Stimulated activated CD8-positive, alpha-beta memory T cell treated with anti-CD3 and anti-CD28 coated beads, Interleukin-12 subunit alpha, Interleukin-12 subunit beta, amount 100 ng/mL, for 1 hour (primary cell): ENCODE measurements at regions not wholly inside any gene's neighbourhood (a gene's known extent, or its start where the extent isn't known, plus 50 kb on each side); places are given as distances from the start of the nearest gene placed in this dataset.

Experiments used
- DNase-seq: peaks from one replicate; pipeline ENCODE4 v3.0.0-alpha.2; 2020; ENCODE audit warnings: low read depth

DNA sequence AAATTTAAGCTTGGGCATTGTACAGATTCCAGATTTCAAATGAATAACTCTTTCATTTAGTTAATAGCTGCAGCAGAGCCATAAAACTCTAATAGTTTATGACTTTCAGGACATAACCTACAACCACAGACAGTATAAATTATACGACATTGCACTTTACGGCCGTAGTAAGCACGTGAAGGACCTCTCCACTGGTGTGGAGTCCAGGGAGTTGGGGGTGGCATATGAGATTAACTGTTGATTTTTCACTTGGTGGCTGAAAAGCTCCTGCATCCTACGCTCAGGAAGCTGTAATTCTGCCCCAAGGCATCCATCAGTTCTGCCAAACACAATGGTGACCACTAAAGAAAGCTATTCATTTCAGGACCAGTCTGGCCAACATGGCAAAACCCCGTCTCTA lies 376.2 kb downstream of the SOX11 start:
- DNase-seq: no peak

DNA sequence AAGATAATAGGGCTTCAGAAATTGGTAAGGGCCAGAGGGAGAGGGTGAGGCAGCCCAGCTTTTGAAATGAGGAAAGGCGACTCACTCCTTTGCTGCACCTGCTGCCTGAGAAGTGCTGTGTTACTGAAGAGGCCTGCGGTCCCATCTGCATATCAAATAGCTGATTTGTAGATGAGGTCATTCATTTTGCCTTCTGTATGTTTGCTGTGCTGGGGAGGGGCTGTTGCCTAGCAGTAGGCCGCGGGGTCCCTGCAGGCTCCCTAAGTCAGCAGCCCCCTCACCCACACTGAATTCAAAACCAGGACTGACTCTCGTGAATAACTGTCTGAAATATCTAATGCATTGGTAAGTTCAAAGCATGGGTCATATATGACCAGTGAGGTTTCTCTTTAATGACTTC lies 377.2 kb downstream of the SOX11 start:
- DNase-seq: no peak

GRCh38 chr2:6071519-6071918 lies 379.3 kb downstream of the SOX11 start:
- DNase-seq: no peak

DNA sequence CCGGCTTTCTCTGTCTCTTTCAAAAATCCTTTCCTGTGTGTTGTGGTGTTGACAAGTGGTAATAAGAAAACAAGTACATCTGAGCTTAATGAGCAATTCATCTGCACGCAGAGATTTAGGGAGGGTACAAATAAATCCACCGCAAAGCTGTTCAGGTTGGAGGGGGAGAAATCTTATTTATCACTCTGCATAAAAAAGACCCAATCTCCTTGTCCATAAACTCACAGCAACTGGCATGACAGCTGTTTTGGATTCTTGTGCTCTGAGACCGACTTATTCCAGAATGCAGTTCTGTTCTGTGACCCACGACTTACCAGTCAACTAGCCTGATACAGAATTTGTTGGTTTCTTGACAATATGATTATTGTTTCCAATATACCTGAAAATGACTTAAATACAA lies 380.1 kb downstream of the SOX11 start:
- no peak for DNase-seq

DNA sequence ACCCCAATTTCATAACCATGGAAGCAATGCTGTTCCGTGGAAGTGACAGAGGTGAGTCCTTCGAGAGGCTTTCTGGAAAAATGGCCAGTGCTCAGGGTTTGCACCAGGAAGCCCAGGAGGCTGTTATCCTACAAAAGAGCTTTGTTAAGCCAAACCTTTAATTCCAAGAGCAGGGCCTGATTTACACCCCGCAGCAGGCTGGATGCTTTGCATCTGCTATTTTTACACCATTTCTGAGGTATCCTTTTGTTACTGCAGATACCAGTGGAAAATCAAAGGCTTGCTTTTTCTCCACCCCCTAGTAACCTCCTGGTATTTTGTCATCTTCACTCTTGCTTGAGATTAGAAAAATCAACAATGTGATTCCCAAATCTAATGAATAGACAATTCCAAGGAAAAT lies 380.6 kb downstream of the SOX11 start:
- DNase-seq: no peak

- no peak for DNase-seq
Measured at GRCh38 chr2:6073191-6074088, 381.3 kb downstream of the SOX11 start.

DNA sequence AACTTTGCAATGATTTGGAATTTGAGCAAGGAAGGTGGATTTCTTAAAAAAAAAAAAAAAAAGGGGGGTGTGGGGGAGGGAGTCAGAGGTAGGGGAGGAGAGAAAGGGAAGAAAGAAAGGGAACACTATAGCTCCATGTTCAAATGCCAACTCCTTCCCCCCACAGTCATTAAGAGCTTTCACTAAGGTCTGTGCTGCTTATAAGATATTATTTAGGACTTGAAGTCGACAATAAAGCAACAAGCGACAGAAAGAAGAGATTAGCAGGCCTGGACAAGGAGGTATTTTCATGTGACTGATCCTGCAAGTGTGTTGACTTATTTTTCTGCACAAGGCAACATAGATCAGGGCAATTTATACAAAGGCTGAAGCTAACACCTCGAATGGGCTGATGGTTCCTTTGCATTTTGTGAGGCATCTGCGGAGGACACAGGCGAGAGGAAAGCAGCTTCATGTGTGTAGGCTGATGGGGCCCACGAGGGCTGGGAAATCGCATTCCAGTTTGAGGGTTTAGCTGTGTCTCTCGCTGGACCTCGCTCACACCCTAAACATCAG lies 382.0 kb downstream of the SOX11 start:
- no peak for DNase-seq

GRCh38 chr2:6077585-6077984 lies 385.4 kb downstream of the SOX11 start:
- DNase-seq: no peak

- no peak for DNase-seq
Measured at GRCh38 chr2:6078414-6078813, 386.2 kb downstream of the SOX11 start.

GRCh38 chr2:6079405-6079804 lies 387.2 kb downstream of the SOX11 start:
- DNase-seq: no peak

- no peak for DNase-seq
Measured at GRCh38 chr2:6080932-6081753, 389.0 kb downstream of the SOX11 start.

DNA sequence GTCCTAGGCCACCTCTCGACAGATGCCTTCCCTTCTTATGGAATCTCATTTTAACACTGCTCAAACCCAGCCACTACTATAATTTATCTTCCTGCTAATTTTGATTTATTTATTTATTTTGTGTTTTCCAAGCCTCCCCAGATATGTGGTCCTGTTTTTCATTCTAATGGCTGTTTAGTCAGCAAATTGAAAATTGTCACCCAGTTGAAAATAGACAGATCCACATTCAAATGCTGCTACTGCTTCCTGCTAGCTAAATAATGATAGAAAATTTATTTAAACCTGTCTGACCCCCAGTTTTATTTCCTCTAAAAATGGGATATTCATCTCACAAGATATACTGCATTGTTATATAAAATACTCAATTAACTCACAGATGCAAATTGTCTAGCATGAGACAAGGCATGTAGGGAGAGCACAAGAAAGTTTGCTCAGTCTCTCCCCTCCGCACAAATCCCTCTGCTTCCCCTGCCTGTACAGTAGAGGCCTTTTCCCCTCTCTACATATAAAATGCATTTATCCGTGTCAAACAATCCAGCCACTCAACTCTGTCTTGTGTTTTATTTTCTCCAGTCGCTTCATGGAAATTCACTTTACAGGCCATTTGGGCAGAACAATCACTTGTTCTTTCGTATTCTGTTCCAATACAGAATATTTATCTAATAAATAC lies 389.9 kb downstream of the SOX11 start:
- DNase-seq: no peak

GRCh38 chr2:6082625-6083018 lies 390.4 kb downstream of the SOX11 start:
- no peak for DNase-seq

DNA sequence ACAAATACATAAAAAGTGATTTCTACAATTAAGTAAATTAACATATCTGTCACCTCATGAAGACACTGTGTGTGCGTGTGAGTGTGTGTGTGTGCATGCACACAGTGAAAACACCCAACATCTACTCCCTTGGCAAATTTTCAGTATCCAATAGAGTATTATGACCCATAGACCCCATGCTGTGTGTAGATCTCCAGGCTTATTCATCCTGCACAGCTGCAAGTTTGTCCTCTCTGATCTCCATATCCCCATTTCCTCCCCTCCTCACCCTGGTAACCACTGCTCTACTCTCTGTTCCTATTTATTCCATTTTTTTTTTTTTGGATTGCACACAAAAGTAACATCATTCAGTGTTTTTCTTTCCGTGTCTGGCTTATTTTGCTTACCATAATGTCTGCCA lies 391.0 kb downstream of the SOX11 start:
- DNase-seq: no peak

- DNase-seq: no peak
Measured at GRCh38 chr2:6089474-6089873, 397.3 kb downstream of the SOX11 start.

GRCh38 chr2:6103372-6103771 lies 411.2 kb downstream of the SOX11 start:
- DNase-seq: no peak

GRCh38 chr2:6103949-6104348 lies 411.8 kb downstream of the SOX11 start:
- no peak for DNase-seq

GRCh38 chr2:6107290-6107689 lies 415.1 kb downstream of the SOX11 start:
- DNase-seq: no peak

DNA sequence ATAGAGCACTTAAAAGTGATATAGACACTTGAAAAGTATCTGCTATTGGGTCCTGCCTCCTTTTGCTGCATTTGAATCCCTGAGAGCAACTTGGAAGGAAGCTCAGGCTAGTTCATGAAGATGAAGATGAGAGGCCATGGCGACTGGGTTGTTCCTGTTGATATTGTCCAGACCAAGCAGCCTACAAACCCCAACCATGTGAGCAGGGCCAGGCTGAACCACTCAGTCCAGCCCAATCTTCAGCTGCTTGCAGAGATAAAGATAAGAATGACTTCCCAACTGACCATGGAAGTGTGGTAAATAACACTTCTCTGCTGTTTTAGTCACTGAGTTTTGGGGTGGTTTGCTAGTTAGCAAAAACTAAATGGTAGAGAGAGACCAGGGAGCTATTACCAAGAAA lies 417.6 kb downstream of the SOX11 start:
- DNase-seq: no peak

GRCh38 chr2:6111781-6112261 lies 419.6 kb downstream of the SOX11 start:
- no peak for DNase-seq

GRCh38 chr2:6113786-6114185 lies 421.6 kb downstream of the SOX11 start:
- DNase-seq: no peak

DNA sequence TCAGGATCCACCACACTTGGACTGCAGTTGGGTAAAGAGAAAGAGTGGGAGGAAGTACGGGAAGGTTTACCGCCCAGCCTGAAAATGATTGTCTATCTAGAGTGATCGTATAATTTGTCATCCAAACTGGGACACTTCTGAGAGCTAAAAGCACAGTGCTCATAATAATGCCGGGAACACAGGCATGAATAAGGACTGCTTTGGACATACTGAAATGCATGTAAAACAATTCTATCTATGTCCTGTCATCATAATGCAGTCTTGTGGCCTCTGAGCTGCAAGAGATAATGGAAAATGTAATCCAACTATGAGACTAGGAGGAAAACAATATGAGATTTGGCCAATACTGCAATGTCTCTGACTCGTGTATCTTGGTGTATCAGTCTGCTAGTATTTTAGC lies 435.5 kb downstream of the SOX11 start:
- no peak for DNase-seq
